ENCODE measurements at regions not wholly inside any gene's neighbourhood (a gene's known extent, or its start where the extent isn't known, plus 50 kb on each side); places are given as distances from the start of the nearest gene placed in this dataset.
A peak's percentile ranks its signal among the peaks of the same experiment; 100 is the strongest.

GRCh38 chr15:31265871-31266711, 60.5 kb upstream of the KLF13 start:
- Histone ChIP-seq H3K4me1 (peaks cover 12% of the 10 kb centered on the region), H3K9me3 (no peaks in the 10 kb centered on the region), H3K27me3 (replicated peaks; ENCODE audit: control insufficient read depth, insufficient read depth, low read length) (no peaks in the 10 kb centered on the region), H3K36me3 (ENCODE audit: control insufficient read depth, insufficient read depth, low read length) (no peaks in the 10 kb centered on the region), H3K4me3 (ENCODE audit: low read depth, low read length) (no peak overlapping the region)
- Mint-ChIP-seq H3K9me3 (ENCODE audit: unreplicated experiment) (no peaks in the 10 kb centered on the region), H3K36me3 (ENCODE audit: insufficient read depth, unreplicated experiment) (no peaks in the 10 kb centered on the region), H3K27me3 (ENCODE audit: insufficient read depth, unreplicated experiment) (no peaks in the 10 kb centered on the region), H3K27ac (ENCODE audit: unreplicated experiment) (peak overlapping the region; percentile 65), H3K4me3 (ENCODE audit: unreplicated experiment) (no peak overlapping the region), H3K4me1 (ENCODE audit: low read depth, unreplicated experiment) (peaks cover 8% of the 10 kb centered on the region)
- BruUV-seq (replicated peaks) = no TSS peak
- no peak for TF ChIP-seq CTCF (IDR thresholded peaks at IDR 0.05; ENCODE audit: insufficient read depth in 1 of 2, low read depth in 1 of 2, low read length in 1 of 2, severe bottlenecking in 1 of 2, unreplicated experiment in 1 of 2)
- ChIA-PET POLR2A (no interaction called here), CTCF (interaction anchor here (1.2 kb wide), 1 partner anchor 169 kb away, joined by 5 read pairs; no protein-coding TSS in a partner anchor)
- peak in 1 of 2 experiments; percentile 33 for DNase-seq
- intact Hi-C loops (cut with micrococcal nuclease; ENCODE audit: unreplicated experiment) = loop anchor here (1.0 to 5.0 kb wide), 2 partner anchors 27 to 39 kb away; no protein-coding TSS in a partner anchor

- no peak overlapping the region for H3K4me3 ChIP-seq (ENCODE audit: low read depth, low read length)
- H3K27me3 ChIP-seq (replicated peaks; ENCODE audit: control insufficient read depth, insufficient read depth, low read length) = no peaks in the 10 kb centered on the region
- Mint-ChIP-seq H3K27ac (ENCODE audit: unreplicated experiment) (no peak overlapping the region), H3K4me1 (ENCODE audit: low read depth, unreplicated experiment) (peaks cover 8% of the 10 kb centered on the region), H3K36me3 (ENCODE audit: insufficient read depth, unreplicated experiment) (no peaks in the 10 kb centered on the region), H3K4me3 (ENCODE audit: unreplicated experiment) (no peak overlapping the region), H3K27me3 (ENCODE audit: insufficient read depth, unreplicated experiment) (no peaks in the 10 kb centered on the region), H3K9me3 (ENCODE audit: unreplicated experiment) (no peaks in the 10 kb centered on the region)
- intact Hi-C loops (cut with micrococcal nuclease; ENCODE audit: unreplicated experiment) = loop anchor here (5.0 kb wide), 1 partner anchor 39 kb away; no protein-coding TSS in a partner anchor
- peak in 1 of 2 experiments; percentile 14 for DNase-seq
- ChIA-PET POLR2A (no interaction called here), CTCF (no interaction called here)
- TF ChIP-seq CTCF (IDR thresholded peaks at IDR 0.05; ENCODE audit: insufficient read depth in 1 of 2, low read depth in 1 of 2, low read length in 1 of 2, severe bottlenecking in 1 of 2, unreplicated experiment in 1 of 2) = no peak
- no peaks in the 10 kb centered on the region for H3K36me3 ChIP-seq (ENCODE audit: control insufficient read depth, insufficient read depth, low read length)
- no TSS peak for BruUV-seq (replicated peaks)
- H3K4me1 ChIP-seq = peaks cover 12% of the 10 kb centered on the region
- H3K9me3 ChIP-seq = no peaks in the 10 kb centered on the region
Measured at GRCh38 chr15:31266712-31267111, 59.9 kb upstream of the KLF13 start.

- Histone ChIP-seq H3K4me1 (peaks cover 12% of the 10 kb centered on the region), H3K4me3 (ENCODE audit: low read depth, low read length) (no peak overlapping the region), H3K9me3 (no peaks in the 10 kb centered on the region), H3K36me3 (ENCODE audit: control insufficient read depth, insufficient read depth, low read length) (no peaks in the 10 kb centered on the region), H3K27me3 (replicated peaks; ENCODE audit: control insufficient read depth, insufficient read depth, low read length) (no peaks in the 10 kb centered on the region)
- intact Hi-C loops (cut with micrococcal nuclease; ENCODE audit: unreplicated experiment) = loop anchor here (5.0 kb wide), 1 partner anchor 40 kb away; no protein-coding TSS in a partner anchor
- no peaks in the 10 kb centered on the region for H3K9me3 Mint-ChIP-seq (ENCODE audit: unreplicated experiment)
- ChIA-PET CTCF (no interaction called here), POLR2A (no interaction called here)
- no peak for TF ChIP-seq CTCF (IDR thresholded peaks at IDR 0.05; ENCODE audit: insufficient read depth in 1 of 2, low read depth in 1 of 2, low read length in 1 of 2, severe bottlenecking in 1 of 2, unreplicated experiment in 1 of 2)
- no TSS peak for BruUV-seq (replicated peaks)
- no peak overlapping the region for H3K4me3 Mint-ChIP-seq (ENCODE audit: unreplicated experiment)
- H3K36me3 Mint-ChIP-seq (ENCODE audit: insufficient read depth, unreplicated experiment) = no peaks in the 10 kb centered on the region
- H3K27me3 Mint-ChIP-seq (ENCODE audit: insufficient read depth, unreplicated experiment) = no peaks in the 10 kb centered on the region
- no peak overlapping the region for H3K27ac Mint-ChIP-seq (ENCODE audit: unreplicated experiment)
- peak in 1 of 2 experiments; percentile 31 for DNase-seq
- H3K4me1 Mint-ChIP-seq (ENCODE audit: low read depth, unreplicated experiment) = peaks cover 8% of the 10 kb centered on the region
Measured at GRCh38 chr15:31267161-31268107, 59.2 kb upstream of the KLF13 start.

All from Caco-2 (cell line).